SU-DHL-6 (cell line): ENCODE measurements at regions not wholly inside any gene's neighbourhood (a gene's known extent, or its start where the extent isn't known, plus 50 kb on each side); places are given as distances from the start of the nearest gene placed in this dataset.

Experiments
- H2AFZ ChIP-seq: fragments of 200-600 bp; sonication (generic); 2 replicates; pipeline ENCODE4 v1.6.1; 2014; ENCODE audit warnings: low read depth, mild to moderate bottlenecking, moderate library complexity, mixed read lengths, antibody characterized with exemption, low read length; ENCODE audit not compliant: severe bottlenecking
- H3F3A ChIP-seq: fragments of 200-600 bp; shearing (Covaris generic); 2 replicates; pipeline ENCODE4 v1.6.0; 2016; ENCODE audit warnings: antibody characterized with exemption, mild to moderate bottlenecking; ENCODE audit not compliant: insufficient read depth
- H3K27ac ChIP-seq: fragments of 200-600 bp; sonication (generic); 2 replicates; pipeline ENCODE4 v1.5.1; 2016; ENCODE audit warnings: low read depth, mild to moderate bottlenecking, low read length, moderate library complexity, mixed read lengths
- H3K27me3 ChIP-seq: fragments of 200-600 bp; sonication (generic), shearing (Covaris generic); 2 replicates; pipeline ENCODE4 v1.6.0; 2014; ENCODE audit warnings: mild to moderate bottlenecking, low read length
- H3K36me3 ChIP-seq: fragments of 200-600 bp; sonication (generic); 2 replicates; pipeline ENCODE4 v1.6.1; 2014; ENCODE audit warnings: mild to moderate bottlenecking, low read length, mixed read lengths
- H3K4me2 ChIP-seq: fragments of 300-600, 200-600 bp; shearing (Covaris generic), sonication (generic); 2 replicates; pipeline ENCODE4 v1.6.0; 2014; ENCODE audit warnings: low read length, low read depth, mild to moderate bottlenecking; ENCODE audit not compliant: poor library complexity, severe bottlenecking
- H3K4me3 ChIP-seq: fragments of 200-600 bp; sonication (generic); 2 replicates; pipeline ENCODE4 v1.5.1; 2014; ENCODE audit warnings: antibody characterized with exemption, low read length, mild to moderate bottlenecking, mixed read lengths; ENCODE audit not compliant: insufficient read depth, poor library complexity, severe bottlenecking
- H3K79me2 ChIP-seq: fragments of 200-600 bp; sonication (generic); 2 replicates; pipeline ENCODE4 v1.6.1; 2014; ENCODE audit warnings: mild to moderate bottlenecking, low read length, moderate library complexity; ENCODE audit not compliant: insufficient read depth
- H3K9ac ChIP-seq: fragments of 200-600 bp; sonication (generic); 2 replicates; pipeline ENCODE4 v1.7.0; 2014; ENCODE audit warnings: mild to moderate bottlenecking, low read length
- H3K9me2 ChIP-seq: fragments of 200-600 bp; sonication (generic); replicated peaks from 2 replicates; pipeline ENCODE4 v1.6.1; 2014; ENCODE audit warnings: low read length; ENCODE audit not compliant: insufficient read depth
- H3K9me3 ChIP-seq: fragments of 200-600 bp; sonication (generic); 2 replicates; pipeline ENCODE4 v1.6.1; 2014; ENCODE audit warnings: low read length, mixed read lengths; ENCODE audit not compliant: insufficient read depth
- H4K20me1 ChIP-seq: fragments of 200-600 bp; sonication (generic); 2 replicates; pipeline ENCODE4 v1.6.1; 2014; ENCODE audit warnings: low read depth, mild to moderate bottlenecking, antibody characterized with exemption, low read length, moderate library complexity, mixed read lengths
- EZH2phosphoT487 ChIP-seq: fragments of 200-600 bp; sonication (generic), shearing (Covaris generic); conservative IDR thresholded peaks from 2 replicates; pipeline ENCODE4 v1.6.1; 2018; ENCODE audit warnings: mild to moderate bottlenecking, antibody characterized with exemption, low read length, moderate library complexity, mixed read lengths
- TF ChIP-seq, protein P1 (sequence below): fragments of 200-600 bp; sonication (generic); IDR thresholded peaks from one replicate; pipeline ENCODE4 v1.5.1; 2017; ENCODE audit warnings: antibody characterized with exemption, mild to moderate bottlenecking, low read length, moderate library complexity; ENCODE audit not compliant: insufficient read depth, poor library complexity, severe bottlenecking

DNA sequence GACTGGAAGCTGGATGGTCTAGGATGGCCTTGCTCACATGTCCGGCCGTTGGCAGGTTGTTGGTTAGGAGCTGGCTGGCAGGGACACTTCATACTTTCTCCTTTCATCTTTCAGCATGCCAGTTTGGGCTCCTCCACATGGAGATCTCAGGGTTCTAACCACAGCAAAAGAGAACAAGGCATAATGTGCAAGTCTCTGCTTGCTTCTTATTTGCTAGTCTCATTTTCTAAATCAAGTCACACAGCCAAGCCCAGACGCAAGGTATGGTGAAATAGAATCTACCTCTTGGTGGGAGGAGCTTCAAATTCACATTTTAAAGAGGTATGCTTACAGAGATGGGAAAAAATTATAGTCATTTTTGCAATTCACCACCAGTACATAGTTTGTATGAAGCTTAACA lies 69.1 kb upstream of the NAP1L1 start:
- H3K4me3 ChIP-seq: no peak overlapping the region
- TF ChIP-seq, protein P1, sequence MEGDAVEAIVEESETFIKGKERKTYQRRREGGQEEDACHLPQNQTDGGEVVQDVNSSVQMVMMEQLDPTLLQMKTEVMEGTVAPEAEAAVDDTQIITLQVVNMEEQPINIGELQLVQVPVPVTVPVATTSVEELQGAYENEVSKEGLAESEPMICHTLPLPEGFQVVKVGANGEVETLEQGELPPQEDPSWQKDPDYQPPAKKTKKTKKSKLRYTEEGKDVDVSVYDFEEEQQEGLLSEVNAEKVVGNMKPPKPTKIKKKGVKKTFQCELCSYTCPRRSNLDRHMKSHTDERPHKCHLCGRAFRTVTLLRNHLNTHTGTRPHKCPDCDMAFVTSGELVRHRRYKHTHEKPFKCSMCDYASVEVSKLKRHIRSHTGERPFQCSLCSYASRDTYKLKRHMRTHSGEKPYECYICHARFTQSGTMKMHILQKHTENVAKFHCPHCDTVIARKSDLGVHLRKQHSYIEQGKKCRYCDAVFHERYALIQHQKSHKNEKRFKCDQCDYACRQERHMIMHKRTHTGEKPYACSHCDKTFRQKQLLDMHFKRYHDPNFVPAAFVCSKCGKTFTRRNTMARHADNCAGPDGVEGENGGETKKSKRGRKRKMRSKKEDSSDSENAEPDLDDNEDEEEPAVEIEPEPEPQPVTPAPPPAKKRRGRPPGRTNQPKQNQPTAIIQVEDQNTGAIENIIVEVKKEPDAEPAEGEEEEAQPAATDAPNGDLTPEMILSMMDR: no peak
- no peak for TF ChIP-seq EZH2phosphoT487
- H3K9ac ChIP-seq: no peak overlapping the region
- no peaks in the 10 kb centered on the region for H3K27me3 ChIP-seq
- H3K9me3 ChIP-seq: no peaks in the 10 kb centered on the region
- H3K9me2 ChIP-seq: no peaks in the 10 kb centered on the region
- no peak overlapping the region for H2AFZ ChIP-seq
- H3K27ac ChIP-seq: no peak overlapping the region
- no peaks in the 10 kb centered on the region for H3K36me3 ChIP-seq
- no peak overlapping the region for H3K4me2 ChIP-seq
- H4K20me1 ChIP-seq: no peaks in the 10 kb centered on the region
- H3F3A ChIP-seq: no peaks in the 10 kb centered on the region
- no peaks in the 10 kb centered on the region for H3K79me2 ChIP-seq

DNA sequence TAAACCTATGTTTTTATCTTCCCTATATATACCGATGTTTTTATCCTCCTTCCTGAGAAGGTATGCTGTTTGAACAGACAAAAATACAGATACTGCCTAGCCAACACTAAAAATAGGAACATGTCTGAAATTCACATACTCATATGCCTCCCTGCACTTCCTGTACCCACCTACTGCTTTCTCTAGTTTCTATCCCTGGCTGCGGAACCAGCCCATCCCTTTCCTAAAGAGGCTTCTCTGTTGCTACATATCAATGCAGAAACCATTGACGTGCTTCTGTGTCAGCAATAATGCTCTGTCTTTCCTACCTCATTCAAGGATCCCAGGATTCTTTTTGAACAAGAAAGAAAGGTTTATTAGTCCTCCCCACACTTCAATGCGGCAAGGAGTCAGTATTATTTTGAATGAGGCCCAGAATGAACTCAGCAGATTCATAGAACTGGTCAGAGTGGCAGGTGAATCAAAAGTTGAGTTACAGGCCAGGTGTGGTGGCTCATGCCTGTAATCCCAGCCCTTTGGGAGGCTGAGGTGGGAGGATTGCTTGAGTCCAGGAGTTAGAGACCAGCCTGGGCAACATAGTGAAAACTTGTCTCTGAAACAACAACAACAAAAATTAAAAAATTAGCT lies 67.8 kb upstream of the NAP1L1 start:
- H3K9me2 ChIP-seq: no peaks in the 10 kb centered on the region
- no peak overlapping the region for H3K4me3 ChIP-seq
- H3K4me2 ChIP-seq: no peak overlapping the region
- no peak overlapping the region for H3K27ac ChIP-seq
- H2AFZ ChIP-seq: no peak overlapping the region
- no peak for TF ChIP-seq EZH2phosphoT487
- TF ChIP-seq, protein P1: no peak
- H4K20me1 ChIP-seq: no peaks in the 10 kb centered on the region
- no peaks in the 10 kb centered on the region; the same call in 1 of the 2 replicates for H3K27me3 ChIP-seq
- H3K9ac ChIP-seq: no peak overlapping the region
- H3K9me3 ChIP-seq: no peaks in the 10 kb centered on the region
- H3F3A ChIP-seq: no peaks in the 10 kb centered on the region
- no peaks in the 10 kb centered on the region for H3K79me2 ChIP-seq
- no peaks in the 10 kb centered on the region for H3K36me3 ChIP-seq

DNA sequence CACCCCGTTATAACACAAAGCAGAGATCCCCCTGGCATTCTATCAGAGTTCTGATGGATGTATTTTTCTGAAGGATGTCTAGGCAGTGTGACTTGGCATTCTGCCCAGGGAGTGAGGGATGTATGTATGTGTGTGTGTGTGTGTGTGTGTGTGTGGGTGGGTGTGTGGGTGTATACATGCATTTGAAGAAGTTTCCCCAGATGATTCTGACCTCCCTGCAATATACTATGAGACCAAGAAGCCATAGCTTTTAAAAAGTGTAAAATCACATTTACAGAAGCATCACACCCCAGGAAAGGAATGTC lies 59.7 kb upstream of the NAP1L1 start:
- Histone ChIP-seq H3K9me2 (no peaks in the 10 kb centered on the region), H2AFZ (no peak overlapping the region)
- TF ChIP-seq, protein P1: no peak
- TF ChIP-seq EZH2phosphoT487: no peak

More for the DNA sequence above, 59.7 kb upstream of the NAP1L1 start:
- Histone ChIP-seq H3K27ac (no peak overlapping the region), H3K27me3 (no peaks in the 10 kb centered on the region; the same call in 1 of the 2 replicates), H3K36me3 (no peaks in the 10 kb centered on the region), H3K79me2 (no peaks in the 10 kb centered on the region), H3K9me3 (no peaks in the 10 kb centered on the region), H3K4me3 (no peak overlapping the region), H3K9ac (no peak overlapping the region), H3F3A (no peaks in the 10 kb centered on the region), H4K20me1 (no peaks in the 10 kb centered on the region), H3K4me2 (no peak overlapping the region)
